Right lobe of liver (tissue), 6 donors: ENCODE measurements at regions not wholly inside any gene's neighbourhood (a gene's known extent, or its start where the extent isn't known, plus 50 kb on each side); places are given as distances from the start of the nearest gene placed in this dataset.
A peak's percentile ranks its signal among the peaks of the same experiment; 100 is the strongest.

Experiments used
- ATAC-seq, 4 donors: fragments of 200-7000 bp; cut with Tn5 transposase; one replicate each; pipeline ENCODE4 v1.9.1; 2020; ENCODE audit warnings: mild to moderate bottlenecking in 4 of 4, moderate library complexity in 4 of 4
- DNase-seq, 3 donors: peaks; one replicate each; pipeline ENCODE4 v3.0.0-alpha.2; 2020
- H3K27ac ChIP-seq, 3 donors: fragments of 200-600 bp; one replicate each; pipeline ENCODE4 v1.8.0; 2022
- H3K27me3 ChIP-seq, 2 donors: fragments of 200-600 bp; one replicate each; pipeline ENCODE4 v1.8.0; 2022
- H3K36me3 ChIP-seq, 4 donors: fragments of 200-600 bp; sonication (generic) in 1 of 4; one replicate each; pipeline versions ENCODE4 v1.5.1 to v1.8.0; 2017 to 2022; ENCODE audit warnings: control low read depth in 1 of 4
- H3K4me1 ChIP-seq, 4 donors: fragments of 200-600 bp; sonication (generic) in 1 of 4; one replicate each; pipeline versions ENCODE4 v1.5.1 to v1.8.0; 2017 to 2022; ENCODE audit warnings: control low read depth in 1 of 4
- H3K4me3 ChIP-seq, 3 donors: fragments of 200-600 bp; one replicate each; pipeline ENCODE4 v1.8.0; 2022
- H3K9me3 ChIP-seq, 4 donors: fragments of 200-600 bp; sonication (generic) in 1 of 4; one replicate each; pipeline versions ENCODE4 v1.5.1 to v1.8.0; 2017 to 2022; ENCODE audit warnings: control low read depth in 1 of 4
- POLR2A ChIP-seq: fragments of 450-650 bp; IDR thresholded peaks from one replicate; pipeline ENCODE4 v1.6.1; 2017; ENCODE audit warnings: antibody characterized with exemption, mild to moderate bottlenecking
- WGBS: methylation state at CpG from one replicate; pipeline ENCODE4 v1.1.6; 2018; ENCODE audit warnings: low coverage, low lambda C conversion rate; ENCODE audit not compliant: insufficient coverage; ENCODE audit errors: missing lambda C conversion rate; 5-methylcytosine and 5-hydroxymethylcytosine counted together
- intact Hi-C, 2 donors: fragments of 100-400 bp; cut with DNase I; formaldehyde crosslinking; loops; one replicate each; pipeline versions ENCODE4 v1.11.2 to v1.14.1; 2022
- TF ChIP-seq, protein P1 (sequence below), 4 donors: fragments of 200-600 bp in 3 of 4; fragments of 450-650 bp in 1 of 4; IDR thresholded peaks; one replicate each; pipeline versions ENCODE4 v1.5.1 to v1.8.0; 2016 to 2022; ENCODE audit warnings: antibody characterized with exemption in 4 of 4, mild to moderate bottlenecking in 2 of 4
- donor health status: DM: no; HTN: yes; CAD: no.
- donor health status: DM: no; HTN: no; CAD: no.
- donor health status: DM: no; HTN: no; CAD: no.
- donor health status: DM: no; HTN: yes; CAD: no.
- donor health status: DM: no; HTN: yes; CAD: no.

GRCh38 chr1:221148660-221149059 lies 269.4 kb downstream of the HLX start:
- no peaks in the 10 kb centered on the region for H3K27me3 ChIP-seq
- 57% methylated on average over 3 of the region's 4 CpGs for WGBS
- no peak overlapping the region for H3K4me3 ChIP-seq
- H3K4me1 ChIP-seq = no peaks in the 10 kb centered on the region
- H3K9me3 ChIP-seq = no peaks in the 10 kb centered on the region
- DNase-seq (no peak), ATAC-seq (no peak)
- H3K27ac ChIP-seq = no peak overlapping the region
- intact Hi-C loops = no loop called here
- H3K36me3 ChIP-seq = no peaks in the 10 kb centered on the region
- no peak for TF ChIP-seq POLR2A
- TF ChIP-seq, protein P1, sequence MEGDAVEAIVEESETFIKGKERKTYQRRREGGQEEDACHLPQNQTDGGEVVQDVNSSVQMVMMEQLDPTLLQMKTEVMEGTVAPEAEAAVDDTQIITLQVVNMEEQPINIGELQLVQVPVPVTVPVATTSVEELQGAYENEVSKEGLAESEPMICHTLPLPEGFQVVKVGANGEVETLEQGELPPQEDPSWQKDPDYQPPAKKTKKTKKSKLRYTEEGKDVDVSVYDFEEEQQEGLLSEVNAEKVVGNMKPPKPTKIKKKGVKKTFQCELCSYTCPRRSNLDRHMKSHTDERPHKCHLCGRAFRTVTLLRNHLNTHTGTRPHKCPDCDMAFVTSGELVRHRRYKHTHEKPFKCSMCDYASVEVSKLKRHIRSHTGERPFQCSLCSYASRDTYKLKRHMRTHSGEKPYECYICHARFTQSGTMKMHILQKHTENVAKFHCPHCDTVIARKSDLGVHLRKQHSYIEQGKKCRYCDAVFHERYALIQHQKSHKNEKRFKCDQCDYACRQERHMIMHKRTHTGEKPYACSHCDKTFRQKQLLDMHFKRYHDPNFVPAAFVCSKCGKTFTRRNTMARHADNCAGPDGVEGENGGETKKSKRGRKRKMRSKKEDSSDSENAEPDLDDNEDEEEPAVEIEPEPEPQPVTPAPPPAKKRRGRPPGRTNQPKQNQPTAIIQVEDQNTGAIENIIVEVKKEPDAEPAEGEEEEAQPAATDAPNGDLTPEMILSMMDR (IDR thresholded peaks at IDR 0.05) = no peak

- intact Hi-C loops = no loop called here
- Histone ChIP-seq H3K36me3 (no peaks in the 10 kb centered on the region), H3K4me3 (no peak overlapping the region), H3K27me3 (no peaks in the 10 kb centered on the region), H3K27ac (no peak overlapping the region), H3K4me1 (no peaks in the 10 kb centered on the region), H3K9me3 (no peaks in the 10 kb centered on the region)
- WGBS = 62% methylated on average over 4 of the region's 4 CpGs
- TF ChIP-seq POLR2A = no peak
- DNase-seq (no peak), ATAC-seq (peak in 1 of 4 donors; percentile 31)
Measured at GRCh38 chr1:221149111-221149510, 269.9 kb downstream of the HLX start.

GRCh38 chr1:221149555-221150075 lies 270.4 kb downstream of the HLX start:
- no peak overlapping the region for H3K4me3 ChIP-seq
- no peaks in the 10 kb centered on the region for H3K4me1 ChIP-seq
- no peak for ATAC-seq
- DNase-seq = no peak
- WGBS = 36% methylated on average over 1 of the region's 1 CpG
- no peaks in the 10 kb centered on the region for H3K36me3 ChIP-seq
- no peak for TF ChIP-seq POLR2A
- TF ChIP-seq, protein P1 (IDR thresholded peaks at IDR 0.05) = no peak
- intact Hi-C loops = no loop called here
- H3K27me3 ChIP-seq = no peaks in the 10 kb centered on the region
- H3K9me3 ChIP-seq = no peaks in the 10 kb centered on the region
- no peak overlapping the region for H3K27ac ChIP-seq

- TF ChIP-seq, protein P1 (IDR thresholded peaks at IDR 0.05) = no peak
- no peak for TF ChIP-seq POLR2A
- DNase-seq (no peak), ATAC-seq (no peak)
- H3K4me3 ChIP-seq = no peak overlapping the region
- no peaks in the 10 kb centered on the region for H3K27me3 ChIP-seq
- no peaks in the 10 kb centered on the region for H3K9me3 ChIP-seq
- H3K36me3 ChIP-seq = no peaks in the 10 kb centered on the region
- H3K27ac ChIP-seq = no peak overlapping the region
- no peaks in the 10 kb centered on the region for H3K4me1 ChIP-seq
- intact Hi-C loops = no loop called here
Measured at GRCh38 chr1:221150996-221151395, 271.8 kb downstream of the HLX start.

- H3K4me3 ChIP-seq = no peak overlapping the region
- H3K27ac ChIP-seq = no peak overlapping the region
- DNase-seq (no peak), ATAC-seq (no peak)
- no peaks in the 10 kb centered on the region for H3K4me1 ChIP-seq
- intact Hi-C loops = no loop called here
- H3K27me3 ChIP-seq = no peaks in the 10 kb centered on the region
- no peak for TF ChIP-seq POLR2A
- TF ChIP-seq, protein P1 (IDR thresholded peaks at IDR 0.05) = no peak
- no peaks in the 10 kb centered on the region for H3K9me3 ChIP-seq
- WGBS = 60% methylated on average over 1 of the region's 1 CpG
- H3K36me3 ChIP-seq = no peaks in the 10 kb centered on the region
Measured at GRCh38 chr1:221154932-221155331, 275.7 kb downstream of the HLX start.
